GM10248 (cell line): ENCODE measurements at regions not wholly inside any gene's neighbourhood (a gene's known extent, or its start where the extent isn't known, plus 50 kb on each side); places are given as distances from the start of the nearest gene placed in this dataset.

ENCODE experiments used
- CTCF ChIA-PET: fragments of 300-600 bp; sonication (Branson Sonifier 250); formaldehyde crosslinking; extraction: SDS; loops from one replicate; lab custom pipeline; 2021; ENCODE audit warnings: antibody characterized with exemption; lab: Yijun Ruan, JAX
- POLR2A ChIA-PET: fragments of 350-650 bp; sonication (Branson Sonifier 250); formaldehyde crosslinking; extraction: SDS; loops from one replicate; lab custom pipeline; 2020; ENCODE audit warnings: antibody characterized with exemption; lab: Yijun Ruan, JAX
- DNase-seq: peaks from one replicate; pipeline ENCODE4 v3.0.0; 2012; ENCODE audit errors: extremely low spot score
- CTCF ChIP-seq: IDR thresholded peaks from 2 replicates; pipeline ENCODE4 v1.5.1; 2012; ENCODE audit warnings: mild to moderate bottlenecking, low read depth; ENCODE audit errors: extremely low read depth, missing control alignments, control extremely low read depth

- DNase-seq, result no peak
- CTCF ChIA-PET, result interaction anchor here (1.0 to 3.9 kb wide), 2 partner anchors 9 to 13 kb away, joined by 4 to 12 read pairs; no protein-coding TSS in a partner anchor
- POLR2A ChIA-PET, result no interaction called here
- TF ChIP-seq CTCF, result no peak
These were observed 158.9 kb upstream of the FOXG1 start for GRCh38 chr14:28607661-28608060.

DNA sequence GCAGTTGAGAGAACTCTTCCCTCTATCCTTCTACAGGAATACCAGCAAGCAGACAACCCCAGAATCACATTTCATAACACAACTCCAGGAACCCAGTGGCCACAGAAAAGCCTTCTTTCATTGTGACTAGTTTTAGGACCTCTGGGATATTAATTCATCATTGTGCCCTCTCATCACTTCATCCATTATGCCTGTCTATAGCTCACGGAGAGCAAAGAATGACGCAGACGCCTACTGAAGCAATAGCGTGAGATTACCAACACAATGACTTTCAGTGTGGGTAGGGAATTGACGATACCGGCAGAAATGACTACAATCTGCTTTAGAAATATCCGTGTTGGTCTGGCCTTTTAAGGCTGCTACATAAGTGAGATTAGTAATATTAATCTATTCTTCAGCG lies 158.1 kb upstream of the FOXG1 start:
- TF ChIP-seq CTCF, result no peak
- DNase-seq, result no peak
- CTCF ChIA-PET, result interaction anchor here (1.0 to 3.9 kb wide), 3 partner anchors 10 to 16 kb away, joined by 4 to 12 read pairs (median 6); no protein-coding TSS in a partner anchor
- POLR2A ChIA-PET, result no interaction called here

DNA sequence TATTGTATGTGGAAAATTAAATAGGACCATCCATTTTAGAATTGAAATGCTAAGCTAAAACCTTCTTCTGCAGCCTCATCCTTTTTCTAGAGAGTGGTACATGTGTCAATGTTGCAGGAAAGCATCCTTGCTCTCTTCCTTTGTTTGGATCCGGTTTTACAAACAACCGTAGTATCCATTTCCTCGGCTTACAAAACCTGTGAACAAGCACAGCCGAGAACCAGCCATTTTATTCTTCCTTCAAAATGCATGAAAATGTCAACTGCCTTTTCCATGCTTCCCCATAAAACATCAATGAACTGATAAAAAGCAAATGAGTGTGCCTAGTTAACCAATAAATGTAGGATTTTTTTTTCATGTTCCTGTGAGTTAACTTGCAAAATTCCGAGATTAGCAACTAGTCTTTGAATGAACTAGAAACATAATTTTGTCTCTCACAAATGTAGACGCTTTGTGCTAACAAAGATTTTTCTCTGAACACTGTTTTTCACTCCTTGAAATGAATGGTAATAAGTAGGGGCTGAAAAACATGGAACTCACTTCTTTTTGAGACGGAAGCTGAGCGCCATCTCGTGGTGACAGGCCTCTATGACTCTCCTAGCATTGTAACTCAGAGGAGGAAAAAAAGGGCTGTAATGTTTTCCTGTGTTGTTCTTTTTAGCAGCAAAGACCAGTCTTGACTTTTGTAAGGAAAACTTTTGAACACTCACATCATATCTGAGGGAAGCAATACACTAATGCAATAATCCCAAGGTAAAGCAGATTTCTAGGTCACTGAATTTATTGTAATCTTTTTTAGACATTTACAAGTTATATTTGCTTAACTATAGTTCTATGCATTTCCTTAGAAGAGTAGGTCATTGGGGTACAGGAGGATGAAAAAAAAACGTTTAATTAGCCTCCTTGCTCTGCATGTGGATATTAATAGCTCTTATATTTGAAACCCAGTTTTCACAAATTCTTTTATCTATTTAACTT lies 157.4 kb upstream of the FOXG1 start:
- CTCF ChIA-PET, result interaction anchor here (1.1 to 3.9 kb wide), 4 partner anchors 11 to 29 kb away, joined by 3 to 12 read pairs (median 4); no protein-coding TSS in a partner anchor
- POLR2A ChIA-PET, result no interaction called here
- TF ChIP-seq CTCF, result peak; percentile 64
- no peak for DNase-seq

GRCh38 chr14:28612414-28612813 lies 154.2 kb upstream of the FOXG1 start:
- ChIA-PET POLR2A (no interaction called here), CTCF (no interaction called here)

DNA sequence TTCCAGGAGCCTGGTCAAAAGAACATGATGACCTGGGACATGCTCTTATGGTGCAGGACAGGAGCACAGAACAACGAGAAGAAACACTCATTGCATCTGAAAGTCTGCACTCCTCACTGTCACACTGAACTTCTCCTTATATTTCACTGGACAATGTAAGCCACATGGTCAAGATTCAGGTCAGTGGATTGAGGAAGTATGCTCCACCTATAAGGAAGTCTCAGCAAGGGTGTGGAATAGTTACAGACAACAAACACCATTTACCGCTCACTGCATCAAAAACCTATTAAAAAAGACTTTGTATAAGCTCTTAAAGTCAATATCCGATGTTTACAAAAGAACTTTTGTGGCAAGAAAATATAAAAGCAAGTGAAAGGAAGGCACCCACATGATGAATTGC lies 153.1 kb upstream of the FOXG1 start:
- POLR2A ChIA-PET, result no interaction called here
- DNase-seq, result no peak
- CTCF ChIA-PET, result interaction anchor here (1.7 kb wide), 2 partner anchors 11 to 14 kb away, joined by 4 to 5 read pairs; no protein-coding TSS in a partner anchor
- no peak for TF ChIP-seq CTCF

More at GRCh38 chr14:28612414-28612813, 154.2 kb upstream of the FOXG1 start:
- no peak for DNase-seq
- no peak for TF ChIP-seq CTCF

DNA sequence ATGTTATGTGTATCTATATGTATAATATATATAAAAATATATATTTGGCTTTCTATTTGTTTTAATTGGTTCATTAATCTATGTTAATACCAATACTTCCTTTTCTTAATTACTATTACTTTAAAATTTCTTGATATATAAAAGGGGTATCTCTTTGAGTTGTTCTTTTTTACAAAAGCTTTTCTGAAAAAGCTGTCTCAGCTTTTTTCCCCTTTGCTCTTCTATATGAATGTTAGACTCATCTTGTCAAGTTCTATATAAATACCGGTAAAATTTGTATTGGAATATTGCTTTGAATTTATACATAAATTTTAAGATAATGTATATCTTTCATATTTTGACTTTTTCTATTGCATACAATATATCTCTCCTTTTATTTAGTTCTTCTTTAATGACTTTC lies 139.8 kb upstream of the FOXG1 start:
- CTCF ChIA-PET, result no interaction called here
- POLR2A ChIA-PET, result no interaction called here
- DNase-seq, result no peak
- TF ChIP-seq CTCF, result no peak
